ENCODE measurements at regions not wholly inside any gene's neighbourhood (a gene's known extent, or its start where the extent isn't known, plus 50 kb on each side); places are given as distances from the start of the nearest gene placed in this dataset.
"Not testable (repeated sequence)": the region's sequence is repeated elsewhere in the genome, so short reads cannot be mapped to it uniquely, and the experiment has no call there.

DNA sequence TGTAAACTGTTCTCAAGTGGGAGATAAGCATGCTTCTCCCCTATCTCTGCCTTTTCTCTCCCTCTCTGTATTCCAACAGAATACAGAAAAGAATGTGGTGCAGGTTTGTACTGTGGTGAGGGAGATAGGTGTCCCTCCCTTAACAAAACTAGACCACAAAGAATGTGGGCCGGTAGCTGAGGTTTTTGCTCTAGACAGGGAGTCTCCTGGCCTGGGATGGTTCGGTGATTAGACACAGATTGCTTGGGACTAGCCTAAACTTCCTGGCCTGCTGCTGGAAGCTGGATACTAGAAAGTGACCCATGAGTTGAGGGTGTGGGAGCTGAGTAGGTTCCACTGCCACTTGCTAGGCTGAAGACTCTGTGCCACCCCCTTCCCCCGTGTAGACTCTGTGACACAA lies 143.0 kb downstream of the CXXC4 start:
- TF ChIP-seq, protein P1, sequence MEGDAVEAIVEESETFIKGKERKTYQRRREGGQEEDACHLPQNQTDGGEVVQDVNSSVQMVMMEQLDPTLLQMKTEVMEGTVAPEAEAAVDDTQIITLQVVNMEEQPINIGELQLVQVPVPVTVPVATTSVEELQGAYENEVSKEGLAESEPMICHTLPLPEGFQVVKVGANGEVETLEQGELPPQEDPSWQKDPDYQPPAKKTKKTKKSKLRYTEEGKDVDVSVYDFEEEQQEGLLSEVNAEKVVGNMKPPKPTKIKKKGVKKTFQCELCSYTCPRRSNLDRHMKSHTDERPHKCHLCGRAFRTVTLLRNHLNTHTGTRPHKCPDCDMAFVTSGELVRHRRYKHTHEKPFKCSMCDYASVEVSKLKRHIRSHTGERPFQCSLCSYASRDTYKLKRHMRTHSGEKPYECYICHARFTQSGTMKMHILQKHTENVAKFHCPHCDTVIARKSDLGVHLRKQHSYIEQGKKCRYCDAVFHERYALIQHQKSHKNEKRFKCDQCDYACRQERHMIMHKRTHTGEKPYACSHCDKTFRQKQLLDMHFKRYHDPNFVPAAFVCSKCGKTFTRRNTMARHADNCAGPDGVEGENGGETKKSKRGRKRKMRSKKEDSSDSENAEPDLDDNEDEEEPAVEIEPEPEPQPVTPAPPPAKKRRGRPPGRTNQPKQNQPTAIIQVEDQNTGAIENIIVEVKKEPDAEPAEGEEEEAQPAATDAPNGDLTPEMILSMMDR (IDR thresholded peaks at IDR 0.05; ENCODE audit: insufficient read depth, low read length, poor library complexity, severe bottlenecking) = no peak
- no peaks in the 10 kb centered on the region for H3K27me3 ChIP-seq (replicated peaks; ENCODE audit: control insufficient read depth, insufficient read depth, low read length)
- no peak overlapping the region for H3K4me3 ChIP-seq (replicated peaks; ENCODE audit: low read depth, low read length)
- H3K36me3 ChIP-seq (ENCODE audit: control insufficient read depth, insufficient read depth, low read length) = no peaks in the 10 kb centered on the region
- DNase-seq (ENCODE audit: extremely low read depth, insufficient read length) = no peak

DNA sequence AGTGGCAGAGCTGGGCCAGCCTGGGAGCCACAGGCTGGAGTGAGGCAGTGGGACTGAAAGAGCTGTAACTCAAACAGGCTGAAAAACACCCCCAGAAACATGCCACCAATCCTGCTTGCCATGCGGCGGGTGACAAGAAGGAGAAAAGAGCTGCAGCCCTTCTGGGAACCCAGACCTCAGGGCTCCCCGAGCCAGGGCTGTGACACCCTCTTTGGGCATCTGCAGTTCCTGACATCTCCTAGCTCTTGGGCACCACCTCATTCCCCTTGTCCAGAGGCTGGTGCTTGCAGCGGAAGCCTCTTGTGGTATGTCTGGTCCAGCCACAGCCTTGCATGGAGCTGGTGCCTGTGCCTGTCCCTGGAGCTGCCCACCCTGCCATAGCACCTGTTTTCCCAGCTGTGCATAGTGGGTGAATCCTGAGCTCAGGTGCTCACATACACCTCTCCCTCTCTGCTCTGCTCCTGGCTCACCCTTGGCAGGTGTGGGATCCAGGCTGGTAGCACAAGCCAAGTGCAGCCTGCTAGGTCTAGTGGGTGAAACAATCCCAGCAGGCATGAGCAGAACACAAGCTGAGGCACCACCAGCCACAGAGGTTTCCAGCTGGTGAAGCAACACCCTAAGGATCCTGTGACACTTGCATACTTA lies 149.0 kb downstream of the CXXC4 start:
- TF ChIP-seq, protein P1 (IDR thresholded peaks at IDR 0.05; ENCODE audit: insufficient read depth, low read length, poor library complexity, severe bottlenecking) = no peak
- no peaks in the 10 kb centered on the region for H3K36me3 ChIP-seq (ENCODE audit: control insufficient read depth, insufficient read depth, low read length)
- H3K27me3 ChIP-seq (replicated peaks; ENCODE audit: control insufficient read depth, insufficient read depth, low read length) = no peaks in the 10 kb centered on the region
- H3K4me3 ChIP-seq (replicated peaks; ENCODE audit: low read depth, low read length) = no peak overlapping the region
- no peak for DNase-seq (ENCODE audit: extremely low read depth, insufficient read length)

DNA sequence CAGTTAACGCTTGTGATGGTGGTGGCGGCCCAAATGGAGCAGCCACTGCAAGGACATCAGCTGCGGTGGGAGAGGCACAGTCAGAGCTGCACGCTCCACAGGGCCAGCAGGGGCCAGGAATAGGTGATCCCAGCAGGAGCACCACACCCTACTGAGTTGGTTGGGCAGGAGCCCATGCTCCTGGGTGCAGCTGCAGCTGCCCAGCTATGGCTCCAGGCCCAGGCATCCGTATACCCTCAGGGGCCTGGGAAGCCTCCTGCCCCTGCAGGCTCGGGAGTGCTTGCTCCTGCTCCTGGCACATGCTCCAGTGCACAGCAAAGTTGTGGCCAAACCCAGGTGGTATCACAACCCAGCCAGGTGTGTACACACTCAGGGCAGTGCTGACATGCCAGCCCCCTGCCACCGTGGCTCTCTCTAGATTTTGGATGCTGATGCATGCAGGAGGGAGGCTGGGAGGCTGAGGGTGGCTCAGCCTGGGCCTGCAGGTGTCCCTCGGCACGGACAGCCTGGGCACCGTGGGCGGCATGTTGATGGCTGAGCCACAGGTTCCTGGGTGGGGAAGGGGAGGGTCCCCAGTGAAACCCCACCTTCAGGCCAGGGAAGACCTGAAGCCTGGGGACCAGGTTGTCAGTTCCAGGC lies 150.2 kb downstream of the CXXC4 start:
- TF ChIP-seq, protein P1 (IDR thresholded peaks at IDR 0.05; ENCODE audit: insufficient read depth, low read length, poor library complexity, severe bottlenecking) = no peak
- Histone ChIP-seq H3K27me3 (replicated peaks; ENCODE audit: control insufficient read depth, insufficient read depth, low read length) (no peaks in the 10 kb centered on the region), H3K4me3 (replicated peaks; ENCODE audit: low read depth, low read length) (no peak overlapping the region), H3K36me3 (ENCODE audit: control insufficient read depth, insufficient read depth, low read length) (no peaks in the 10 kb centered on the region)
- DNase-seq (ENCODE audit: extremely low read depth, insufficient read length) = no peak

DNA sequence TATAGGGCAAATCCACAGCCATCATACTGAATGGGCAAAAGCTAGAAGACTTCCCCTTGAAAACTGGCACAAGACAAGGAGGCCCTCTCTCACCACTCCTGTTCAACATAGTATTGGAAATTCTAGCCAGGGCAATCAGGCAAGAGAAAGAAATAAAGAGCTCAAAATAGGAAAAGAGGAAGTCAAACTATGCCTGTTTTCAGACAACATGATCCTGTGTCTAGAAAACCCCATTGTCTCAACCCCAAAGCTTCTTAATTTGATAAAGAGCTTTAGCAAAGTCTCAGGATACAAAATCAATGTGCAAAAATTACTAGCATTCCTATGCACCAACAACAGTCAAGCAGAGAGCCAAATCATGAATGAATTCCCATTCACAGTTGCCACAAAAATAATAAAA lies 160.3 kb downstream of the CXXC4 start:
- H3K36me3 ChIP-seq (ENCODE audit: control insufficient read depth, insufficient read depth, low read length) = no peaks in the 10 kb centered on the region
- H3K27me3 ChIP-seq (replicated peaks; ENCODE audit: control insufficient read depth, insufficient read depth, low read length) = no peaks in the 10 kb centered on the region
- no peak for DNase-seq (ENCODE audit: extremely low read depth, insufficient read length)
- no peak overlapping the region for H3K4me3 ChIP-seq (replicated peaks; ENCODE audit: low read depth, low read length)
- TF ChIP-seq, protein P1 (IDR thresholded peaks at IDR 0.05; ENCODE audit: insufficient read depth, low read length, poor library complexity, severe bottlenecking) = no peak

DNA sequence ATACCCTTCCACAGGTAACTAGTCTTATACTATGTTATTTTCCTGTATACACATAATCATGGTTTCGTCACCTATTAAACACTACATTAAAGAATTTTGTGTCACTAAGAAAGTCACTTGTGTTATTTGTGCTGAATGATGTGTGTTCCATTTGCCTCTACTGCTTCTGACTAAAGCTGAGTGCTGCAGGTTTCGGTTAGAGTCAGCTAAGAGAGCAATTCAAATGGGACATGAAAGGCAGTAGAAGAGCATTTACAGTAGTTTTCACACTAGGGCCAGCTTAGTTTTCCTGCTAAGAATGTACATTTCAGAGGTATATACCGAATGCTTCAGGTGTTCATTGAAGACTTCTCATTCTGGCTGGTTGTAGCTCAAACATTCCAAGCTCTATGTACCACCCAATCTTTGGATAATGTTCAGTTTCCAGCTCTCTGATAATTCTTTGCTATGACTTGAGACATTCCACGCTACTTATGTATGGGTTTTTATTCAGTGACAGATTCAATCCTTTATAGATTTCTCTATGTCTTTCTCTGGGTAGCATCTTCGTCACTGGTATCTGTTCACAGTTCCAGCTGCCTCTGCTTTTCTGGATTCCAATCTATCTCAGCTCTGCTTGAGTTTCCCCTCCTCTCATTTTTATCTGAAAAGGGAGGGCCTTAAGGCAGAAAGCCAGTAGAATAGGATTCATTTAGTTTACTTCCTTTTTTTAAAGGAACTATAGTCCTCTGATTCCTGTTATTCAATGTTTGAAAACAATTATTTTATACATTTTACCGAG lies 164.4 kb downstream of the CXXC4 start:
- no peaks in the 10 kb centered on the region for H3K36me3 ChIP-seq (ENCODE audit: control insufficient read depth, insufficient read depth, low read length)
- no peak overlapping the region for H3K4me3 ChIP-seq (replicated peaks; ENCODE audit: low read depth, low read length)
- no peaks in the 10 kb centered on the region for H3K27me3 ChIP-seq (replicated peaks; ENCODE audit: control insufficient read depth, insufficient read depth, low read length)
- DNase-seq (ENCODE audit: extremely low read depth, insufficient read length) = no peak
- TF ChIP-seq, protein P1 (IDR thresholded peaks at IDR 0.05; ENCODE audit: insufficient read depth, low read length, poor library complexity, severe bottlenecking) = no peak

DNA sequence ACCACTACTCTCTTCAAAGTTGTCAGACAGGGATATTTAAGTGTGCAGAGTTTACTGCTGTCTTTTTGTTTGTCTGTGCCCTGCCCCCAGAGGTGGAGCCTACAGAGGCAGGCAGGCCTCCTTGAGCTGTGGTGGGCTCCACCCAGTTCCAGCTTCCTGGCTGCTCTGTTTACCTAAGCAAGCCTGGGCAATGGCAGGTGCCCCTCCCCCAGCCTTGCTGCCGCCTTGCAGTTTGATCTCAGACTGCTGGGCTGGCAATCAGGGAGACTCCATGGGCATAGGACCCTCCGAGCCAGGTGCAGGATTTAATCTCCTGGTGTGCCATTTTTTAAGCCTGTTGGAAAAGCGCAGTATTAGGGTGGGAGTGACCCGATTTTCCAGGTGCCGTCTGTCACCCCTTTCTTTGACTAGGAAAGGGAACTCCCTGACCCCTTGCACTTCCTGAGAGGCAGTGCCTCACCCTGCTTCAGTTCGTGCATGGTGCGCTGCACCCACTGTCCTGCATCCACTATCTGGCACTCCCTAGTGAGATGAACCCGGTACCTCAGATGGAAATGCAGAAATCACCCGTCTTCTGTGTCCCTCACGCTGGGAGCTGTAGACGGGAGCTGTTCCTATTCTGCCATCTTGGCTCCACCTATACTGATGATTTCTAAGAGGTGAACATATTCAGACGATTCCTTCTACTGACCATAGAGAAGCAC lies 167.6 kb downstream of the CXXC4 start:
- H3K36me3 ChIP-seq (ENCODE audit: control insufficient read depth, insufficient read depth, low read length); H3K4me3 ChIP-seq (replicated peaks; ENCODE audit: low read depth, low read length); DNase-seq (ENCODE audit: extremely low read depth, insufficient read length); H3K27me3 ChIP-seq (replicated peaks; ENCODE audit: control insufficient read depth, insufficient read depth, low read length): not testable (repeated sequence)

Measured in GM06990 (cell line).